Urinary bladder (tissue), 3 donors: ENCODE measurements at regions not wholly inside any gene's neighbourhood (a gene's known extent, or its start where the extent isn't known, plus 50 kb on each side); places are given as distances from the start of the nearest gene placed in this dataset.

ENCODE experiments used
- DNase-seq: peaks from one replicate; pipeline ENCODE4 v3.0.0-alpha.2; 2015; ENCODE audit errors: extremely low spot score
- H3K27ac ChIP-seq: one replicate; pipeline ENCODE4 v1.5.1; 2013; ENCODE audit warnings: low read depth, mild to moderate bottlenecking, moderate library complexity
- H3K36me3 ChIP-seq: one replicate; pipeline ENCODE4 v1.6.1; 2013; ENCODE audit warnings: mild to moderate bottlenecking, moderate library complexity; ENCODE audit not compliant: insufficient read depth
- H3K4me1 ChIP-seq: one replicate; pipeline ENCODE4 v1.6.1; 2013; ENCODE audit warnings: mild to moderate bottlenecking, moderate library complexity; ENCODE audit not compliant: insufficient read depth
- H3K4me3 ChIP-seq: one replicate; pipeline ENCODE4 v1.5.1; 2013; ENCODE audit warnings: low read depth, low read length
- WGBS: extraction: QIAGEN DNeasy Blood & Tissue Kit; methylation state at CpG from one replicate; pipeline ENCODE4 v1.1.7; 2013; 5-methylcytosine and 5-hydroxymethylcytosine counted together
- donor health status: healthy with polysubstance abuse.
- donor health status: healthy.

DNA sequence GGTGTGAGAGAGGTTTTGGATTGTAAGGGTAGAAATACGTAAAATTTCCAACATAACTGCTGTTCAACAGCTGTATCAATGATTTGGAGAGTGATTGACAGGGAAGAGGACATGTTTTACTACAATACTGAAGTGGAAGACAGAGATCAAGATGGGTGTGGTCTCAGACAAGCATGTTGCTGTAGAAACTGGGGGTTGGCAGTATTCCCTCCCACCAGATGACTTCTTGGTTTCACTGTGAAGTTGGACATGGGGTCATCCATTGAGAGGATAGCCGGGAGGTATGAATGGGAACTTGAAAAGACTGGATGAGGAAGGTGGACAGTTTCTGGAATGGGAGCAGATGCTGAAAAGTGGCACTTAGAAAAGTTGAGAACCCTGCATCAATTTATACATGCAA lies 95.3 kb upstream of the HDAC9 start:
- no peak overlapping the region for H3K4me3 ChIP-seq

GRCh38 chr7:18400726-18401125 lies 94.8 kb upstream of the HDAC9 start:
- Histone ChIP-seq H3K4me3 (no peak overlapping the region), H3K4me1 (no peaks in the 10 kb centered on the region), H3K36me3 (no peaks in the 10 kb centered on the region), H3K27ac (no peak overlapping the region)
- no peak for DNase-seq
- WGBS: 67% methylated on average over 3 of the region's 3 CpGs

More for the DNA sequence above, 95.3 kb upstream of the HDAC9 start:
- Histone ChIP-seq H3K27ac (no peak overlapping the region), H3K4me1 (no peaks in the 10 kb centered on the region), H3K36me3 (no peaks in the 10 kb centered on the region)
- no peak for DNase-seq
- WGBS: 93% methylated on average over 2 of the region's 2 CpGs

DNA sequence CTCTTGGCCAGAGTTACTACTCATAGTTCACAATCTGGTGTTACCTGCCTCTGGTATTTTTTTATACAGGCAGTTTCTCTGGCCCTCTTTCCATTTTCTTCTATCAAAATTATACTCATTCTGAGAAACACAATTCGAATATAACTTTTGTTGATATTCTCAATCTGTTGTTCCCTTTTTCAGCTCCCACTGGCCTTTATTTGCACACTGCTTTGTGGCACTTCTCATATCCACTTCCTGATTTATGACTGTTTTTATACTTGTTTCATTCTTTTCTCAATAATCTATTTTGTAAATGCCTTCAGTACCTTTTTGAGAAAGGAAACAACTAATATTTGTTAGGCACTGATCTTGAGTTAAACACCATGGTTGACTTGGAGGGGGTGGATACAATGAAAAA lies 93.8 kb upstream of the HDAC9 start:
- DNase-seq: no peak
- 68% methylated on average over 1 of the region's 1 CpG for WGBS
- H3K4me3 ChIP-seq: no peak overlapping the region
- no peaks in the 10 kb centered on the region for H3K4me1 ChIP-seq
- no peaks in the 10 kb centered on the region for H3K36me3 ChIP-seq
- no peak overlapping the region for H3K27ac ChIP-seq

- Histone ChIP-seq H3K4me1 (no peaks in the 10 kb centered on the region), H3K27ac (no peak overlapping the region), H3K4me3 (no peak overlapping the region), H3K36me3 (no peaks in the 10 kb centered on the region)
- WGBS: 56% methylated on average over 5 of the region's 5 CpGs
- no peak for DNase-seq
These were observed 92.9 kb upstream of the HDAC9 start for GRCh38 chr7:18402488-18403183.

GRCh38 chr7:18405726-18406125 lies 89.8 kb upstream of the HDAC9 start:
- H3K4me3 ChIP-seq: no peak overlapping the region
- no peak overlapping the region for H3K27ac ChIP-seq
- no peaks in the 10 kb centered on the region for H3K36me3 ChIP-seq
- 87% methylated on average over 1 of the region's 1 CpG for WGBS
- no peak for DNase-seq
- no peaks in the 10 kb centered on the region for H3K4me1 ChIP-seq

GRCh38 chr7:18407385-18407784 lies 88.2 kb upstream of the HDAC9 start:
- WGBS: 66% methylated on average over 4 of the region's 4 CpGs
- DNase-seq: no peak

DNA sequence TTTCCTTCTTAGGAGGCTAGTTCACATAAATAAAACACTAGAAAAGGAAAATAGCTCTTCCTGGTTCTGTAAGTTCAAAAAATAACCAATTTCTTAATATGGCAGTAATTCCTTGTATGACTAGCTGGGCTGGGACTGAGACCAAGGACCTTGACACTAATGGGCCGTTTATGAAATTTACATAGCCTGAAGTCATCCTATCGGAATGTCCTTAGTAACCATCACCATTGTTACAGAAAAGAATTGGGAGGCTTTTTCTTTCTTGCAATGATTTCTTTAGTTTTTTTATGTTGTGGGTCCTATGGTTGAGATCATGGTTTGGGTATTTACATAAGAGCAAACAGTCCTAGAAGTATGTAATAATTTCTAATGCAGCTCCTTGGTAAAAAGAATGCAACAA lies 87.1 kb upstream of the HDAC9 start:
- no peak overlapping the region for H3K27ac ChIP-seq
- DNase-seq: no peak
- 45% methylated on average over 2 of the region's 2 CpGs for WGBS
- no peaks in the 10 kb centered on the region for H3K4me1 ChIP-seq
- H3K36me3 ChIP-seq: no peaks in the 10 kb centered on the region
- no peak overlapping the region for H3K4me3 ChIP-seq

More at GRCh38 chr7:18407385-18407784, 88.2 kb upstream of the HDAC9 start:
- no peak overlapping the region for H3K4me3 ChIP-seq
- H3K4me1 ChIP-seq: no peaks in the 10 kb centered on the region
- H3K27ac ChIP-seq: no peak overlapping the region
- no peaks in the 10 kb centered on the region for H3K36me3 ChIP-seq

GRCh38 chr7:18408868-18409267 lies 86.7 kb upstream of the HDAC9 start:
- Histone ChIP-seq H3K4me3 (no peak overlapping the region), H3K27ac (no peak overlapping the region), H3K4me1 (no peaks in the 10 kb centered on the region), H3K36me3 (no peaks in the 10 kb centered on the region)
- DNase-seq: no peak
- 88% methylated on average over 4 of the region's 4 CpGs for WGBS

- H3K36me3 ChIP-seq: no peaks in the 10 kb centered on the region
These were observed 82.1 kb upstream of the HDAC9 start for GRCh38 chr7:18413447-18413846.

DNA sequence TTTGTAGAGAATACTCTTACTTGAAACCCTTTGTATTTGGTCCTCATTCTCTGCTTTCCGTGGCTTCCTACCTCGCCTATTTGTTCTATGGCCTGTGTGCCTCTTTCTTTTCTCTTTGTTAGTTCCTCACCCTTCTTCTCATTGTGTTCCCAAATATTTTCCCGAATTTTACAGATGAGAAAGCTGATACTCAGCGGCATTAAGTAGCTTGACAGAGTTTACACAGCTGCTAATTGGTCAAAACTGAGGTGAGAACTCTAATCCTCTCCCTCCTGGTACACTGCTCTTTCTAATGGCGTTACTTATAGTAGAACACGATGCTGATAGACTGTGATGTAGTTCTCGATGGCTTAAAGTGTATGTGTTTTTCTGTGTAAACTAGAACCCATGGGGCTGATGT lies 80.7 kb upstream of the HDAC9 start:
- Histone ChIP-seq H3K36me3 (no peaks in the 10 kb centered on the region), H3K4me1 (no peaks in the 10 kb centered on the region), H3K27ac (no peak overlapping the region), H3K4me3 (no peak overlapping the region)
- DNase-seq: no peak
- 87% methylated on average over 7 of the region's 7 CpGs for WGBS

More at GRCh38 chr7:18413447-18413846, 82.1 kb upstream of the HDAC9 start:
- no peak for DNase-seq
- Histone ChIP-seq H3K4me3 (no peak overlapping the region), H3K4me1 (no peaks in the 10 kb centered on the region), H3K27ac (no peak overlapping the region)
- 76% methylated on average over 1 of the region's 1 CpG for WGBS

- no peaks in the 10 kb centered on the region for H3K4me1 ChIP-seq
- H3K36me3 ChIP-seq: no peaks in the 10 kb centered on the region
- WGBS: 83% methylated on average over 3 of the region's 3 CpGs
These were observed 78.6 kb upstream of the HDAC9 start for GRCh38 chr7:18416988-18417387.

DNA sequence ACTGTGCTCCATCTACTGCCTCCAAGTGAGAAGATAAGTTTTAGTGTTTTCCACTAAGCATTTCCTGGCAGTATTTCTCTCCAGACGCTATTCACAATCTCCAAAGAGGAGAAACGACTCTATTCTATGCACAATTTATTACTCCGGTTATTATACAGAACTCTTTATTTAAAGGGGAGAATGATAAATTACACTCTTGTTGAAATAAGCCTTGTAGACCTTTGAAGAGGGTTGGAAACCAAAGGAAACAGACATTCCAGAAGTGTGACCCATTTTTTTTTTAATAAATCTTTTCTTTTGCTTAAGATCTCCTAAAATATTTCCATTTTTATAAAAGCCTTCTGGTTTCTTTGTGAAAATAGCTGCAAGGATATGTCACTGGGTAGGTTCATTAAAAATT lies 76.1 kb upstream of the HDAC9 start:
- H3K4me1 ChIP-seq: no peaks in the 10 kb centered on the region
- no peak overlapping the region for H3K27ac ChIP-seq
- H3K4me3 ChIP-seq: no peak overlapping the region
- 48% methylated on average over 3 of the region's 3 CpGs for whole genome bisulfite sequencing
- DNase-seq: no peak
- no peaks in the 10 kb centered on the region for H3K36me3 ChIP-seq

More at GRCh38 chr7:18416988-18417387, 78.6 kb upstream of the HDAC9 start:
- H3K4me3 ChIP-seq: no peak overlapping the region
- H3K27ac ChIP-seq: no peak overlapping the region
- no peak for DNase-seq

GRCh38 chr7:18420108-18420507 lies 75.4 kb upstream of the HDAC9 start:
- Histone ChIP-seq H3K4me1 (no peaks in the 10 kb centered on the region), H3K27ac (no peak overlapping the region), H3K36me3 (no peaks in the 10 kb centered on the region), H3K4me3 (no peak overlapping the region)
- no peak for DNase-seq
- 71% methylated on average over 2 of the region's 2 CpGs for WGBS

DNA sequence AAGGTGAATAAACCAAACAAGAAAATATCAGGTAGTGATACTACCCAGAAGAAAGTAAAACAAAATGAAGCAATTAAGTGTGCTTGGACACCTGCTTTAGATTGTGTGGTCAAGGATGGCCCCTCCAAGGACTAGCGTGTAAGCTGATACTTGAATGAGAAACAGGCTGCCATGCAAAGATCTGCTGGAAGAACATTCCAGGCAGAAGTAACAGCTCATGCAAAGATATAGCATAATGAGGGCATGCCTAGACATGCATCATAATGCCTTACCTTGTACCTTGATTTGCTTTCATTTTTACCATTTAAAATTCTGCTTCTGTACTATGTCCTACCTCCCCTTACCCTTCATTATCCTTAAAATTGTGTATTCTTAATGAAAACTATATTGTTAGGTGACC lies 74.8 kb upstream of the HDAC9 start:
- Histone ChIP-seq H3K36me3 (no peaks in the 10 kb centered on the region), H3K4me3 (no peak overlapping the region), H3K27ac (no peak overlapping the region), H3K4me1 (no peaks in the 10 kb centered on the region)
- no peak for DNase-seq
- WGBS: 92% methylated on average over 1 of the region's 1 CpG
